ENCODE measurements at regions not wholly inside any gene's neighbourhood (a gene's known extent, or its start where the extent isn't known, plus 50 kb on each side); places are given as distances from the start of the nearest gene placed in this dataset.

DNA sequence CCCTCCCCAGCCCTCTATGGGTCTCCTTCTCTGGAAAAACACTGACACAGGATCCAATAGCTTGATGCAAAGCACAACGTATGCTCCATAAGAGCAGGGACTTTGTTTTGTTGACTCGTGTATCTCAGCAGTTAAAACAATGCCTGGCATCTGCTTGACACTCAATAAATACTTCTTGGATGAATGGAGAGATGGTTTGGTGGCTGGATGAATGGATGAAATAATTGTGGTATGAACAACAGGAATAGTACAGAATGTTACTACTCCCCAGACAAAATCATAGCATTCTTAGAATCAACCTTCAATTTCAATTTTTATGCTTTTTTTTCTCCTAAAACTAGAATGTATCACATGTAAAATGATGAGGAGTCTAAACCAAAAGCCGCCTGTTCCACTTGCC, 57.4 kb downstream of the KCNE4 start:
- no TSS peak for BruUV-seq (replicated peaks)
- dilution Hi-C loops (cut with HindIII; ENCODE audit: low sequenced_read_pairs, unreplicated experiment), result no loop called here
- H2AK5ac ChIP-seq (ENCODE audit: low read depth, low read length), result no peak overlapping the region
- no peak overlapping the region for H3K23ac ChIP-seq (ENCODE audit: low read depth, low read length)
- no peak overlapping the region for H3K14ac ChIP-seq (replicated peaks; ENCODE audit: low read depth, low read length)
- no peak overlapping the region for H3K4me3 ChIP-seq (ENCODE audit: insufficient read depth, low read depth, low read length)
- intact Hi-C loops (cut with micrococcal nuclease), result no loop called here
- H3K9me1 ChIP-seq (ENCODE audit: insufficient read depth, low read length), result no peaks in the 10 kb centered on the region
- no peaks in the 10 kb centered on the region for H4K20me1 ChIP-seq (ENCODE audit: insufficient read depth, low read length)
- no peak overlapping the region for H2AK9ac ChIP-seq (replicated peaks; ENCODE audit: low read depth, low read length, poor library complexity)
- H3K9me3 ChIP-seq (ENCODE audit: control insufficient read depth, insufficient read depth, low read length), result no peaks in the 10 kb centered on the region
- DNase-seq (no peak), ATAC-seq (ENCODE audit: low read depth) (no peak)
- in situ Hi-C loops (cut with MboI; ENCODE audit: low sequenced_read_pairs), result no loop called here
- no peak overlapping the region for H3K4me2 ChIP-seq (ENCODE audit: low read depth, low read length)
- no peak overlapping the region for H3K9ac ChIP-seq (ENCODE audit: low read depth, low read length)
- no peaks in the 10 kb centered on the region; the same call in 1 of the 2 replicates for H3K27me3 ChIP-seq (ENCODE audit: control insufficient read depth, insufficient read depth, low read length)
- WGBS, 2 experiments (ENCODE audit: extremely low coverage in 2 of 2, insufficient read length in 1 of 2), result no CpG with 5 or more reads among the region's 3 CpGs
- H2BK20ac ChIP-seq (ENCODE audit: low read depth, low read length), result no peak overlapping the region
- no peak overlapping the region for H4K5ac ChIP-seq (ENCODE audit: low read depth, low read length)
- H3K56ac ChIP-seq (ENCODE audit: extremely low read depth, insufficient read depth, low read length), result no peak overlapping the region
- H3K4ac ChIP-seq (ENCODE audit: low read depth, low read length), result no peak overlapping the region
- H3K79me1 ChIP-seq (ENCODE audit: low read depth in 1 of 2, low read length in 2 of 2), result no peaks in the 10 kb centered on the region
- H2AFZ ChIP-seq (replicated peaks; ENCODE audit: low read length, poor library complexity), result no peak overlapping the region
- H4K91ac ChIP-seq (ENCODE audit: insufficient read depth, low read depth, low read length), result no peak overlapping the region
- H3K27ac ChIP-seq (ENCODE audit: insufficient read depth, low read length), result no peak overlapping the region
- H4K8ac ChIP-seq (ENCODE audit: low read depth in 2 of 2, low read length in 2 of 2), result no peak overlapping the region
- no peak overlapping the region for H2BK5ac ChIP-seq (ENCODE audit: low read depth, low read length, poor library complexity, severe bottlenecking)
- no peak overlapping the region for H2BK120ac ChIP-seq (ENCODE audit: low read depth, low read length)
- CTCF ChIA-PET, result interaction anchor here (1.1 kb wide), 1 partner anchor 8 kb away, joined by 6 read pairs; no protein-coding TSS in a partner anchor
- no peak overlapping the region for H2BK15ac ChIP-seq (ENCODE audit: low read depth, low read length)
- H3K4me1 ChIP-seq (ENCODE audit: control insufficient read depth, insufficient read depth, low read length), result no peaks in the 10 kb centered on the region
- POLR2A ChIA-PET (ENCODE audit: unreplicated experiment), result interaction anchor here (0.5 kb wide), 1 partner anchor 1147 kb away, joined by 4 read pairs; no protein-coding TSS in a partner anchor
- no peaks in the 10 kb centered on the region for H3K36me3 ChIP-seq (ENCODE audit: control insufficient read depth, insufficient read depth, low read length)
- no peak overlapping the region for H3K18ac ChIP-seq (ENCODE audit: low read depth, low read length)
- TF ChIP-seq RAD21 (IDR thresholded peaks at IDR 0.05; ENCODE audit: low read length), result no peak
- TF ChIP-seq RFX5 (IDR thresholded peaks at IDR 0.05; ENCODE audit: low read depth, low read length), result no peak
- no peak for TF ChIP-seq RCOR1 (IDR thresholded peaks at IDR 0.05; ENCODE audit: insufficient replicate concordance, low read length)
- TF ChIP-seq FOS (IDR thresholded peaks at IDR 0.05; ENCODE audit: low read depth, low read length), result no peak
- TF ChIP-seq NFE2L2 (IDR thresholded peaks at IDR 0.05; ENCODE audit: low read depth, low read length), result no peak
- no peak for TF ChIP-seq MAFK (IDR thresholded peaks at IDR 0.05; ENCODE audit: low read depth, low read length)
- no peak for TF ChIP-seq ELK1 (IDR thresholded peaks at IDR 0.05; ENCODE audit: borderline replicate concordance, low read depth, low read length)
- no peak for TF ChIP-seq MAZ (IDR thresholded peaks at IDR 0.05; ENCODE audit: borderline replicate concordance, low read depth, low read length)
- TF ChIP-seq MXI1 (IDR thresholded peaks at IDR 0.05; ENCODE audit: borderline replicate concordance, low read depth, low read length), result no peak
- TF ChIP-seq SMC3 (IDR thresholded peaks at IDR 0.05; ENCODE audit: low read depth, low read length), result no peak
- TF ChIP-seq, protein P1, sequence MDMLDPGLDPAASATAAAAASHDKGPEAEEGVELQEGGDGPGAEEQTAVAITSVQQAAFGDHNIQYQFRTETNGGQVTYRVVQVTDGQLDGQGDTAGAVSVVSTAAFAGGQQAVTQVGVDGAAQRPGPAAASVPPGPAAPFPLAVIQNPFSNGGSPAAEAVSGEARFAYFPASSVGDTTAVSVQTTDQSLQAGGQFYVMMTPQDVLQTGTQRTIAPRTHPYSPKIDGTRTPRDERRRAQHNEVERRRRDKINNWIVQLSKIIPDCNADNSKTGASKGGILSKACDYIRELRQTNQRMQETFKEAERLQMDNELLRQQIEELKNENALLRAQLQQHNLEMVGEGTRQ (IDR thresholded peaks at IDR 0.05; ENCODE audit: low read depth, low read length), result no peak
- TF ChIP-seq CHD1 (IDR thresholded peaks at IDR 0.05; ENCODE audit: low read depth, low read length), result no peak
- TF ChIP-seq POLR2A (IDR thresholded peaks at IDR 0.05; ENCODE audit: low read depth, low read length), result no peak
- no peak for TF ChIP-seq CTCF (conservative IDR thresholded peaks at IDR 0.05; ENCODE audit: low read depth, low read length)
- no peak for TF ChIP-seq CEBPB (IDR thresholded peaks at IDR 0.05; ENCODE audit: low read depth, low read length)
- TF ChIP-seq BHLHE40 (IDR thresholded peaks at IDR 0.05; ENCODE audit: low read depth, low read length), result no peak

All from IMR-90 (cell line).